ENCODE measurements at regions not wholly inside any gene's neighbourhood (a gene's known extent, or its start where the extent isn't known, plus 50 kb on each side); places are given as distances from the start of the nearest gene placed in this dataset.
"Not testable (repeated sequence)": the region's sequence is repeated elsewhere in the genome, so short reads cannot be mapped to it uniquely, and the experiment has no call there.

GRCh38 chr9:6142799-6143454 lies 72.7 kb upstream of the IL33 start:
- Mint-ChIP-seq H3K4me3 (no peak overlapping the region), H3K36me3 (no peaks in the 10 kb centered on the region), H3K9me3 (no peaks in the 10 kb centered on the region), H3K27me3 (ENCODE audit: insufficient read depth, low read depth) (no peaks in the 10 kb centered on the region), H3K27ac (no peak overlapping the region), H3K4me1 (no peaks in the 10 kb centered on the region)
- Histone ChIP-seq H4K20me1 (ENCODE audit: low read depth) (no peaks in the 10 kb centered on the region), H3K4me2 (no peak overlapping the region), H3K4me3 (no peak overlapping the region), H3F3A (ENCODE audit: low read depth) (no peaks in the 10 kb centered on the region), H3K4me1 (no peaks in the 10 kb centered on the region), H3K27ac (no peak overlapping the region), H3K9ac (no peak overlapping the region), H3K79me2 (ENCODE audit: low read depth) (no peaks in the 10 kb centered on the region), H3K36me3 (no peaks in the 10 kb centered on the region), H3K27me3 (no peaks in the 10 kb centered on the region), H3K9me3 (ENCODE audit: low read depth) (no peaks in the 10 kb centered on the region), H2AFZ (replicated peaks) (no peak overlapping the region)
- TF ChIP-seq EZH2 (IDR thresholded peaks at IDR 0.05) (no peak), CTCF (IDR thresholded peaks at IDR 0.05) (no peak), EZH2phosphoT487 (IDR thresholded peaks at IDR 0.05) (no peak)
- no peak for DNase-seq (ENCODE audit: low spot score)

GRCh38 chr9:6135780-6136179 lies 79.8 kb upstream of the IL33 start:
- H3K36me3 ChIP-seq; H3K4me3 Mint-ChIP-seq; H3K27me3 ChIP-seq; H3K4me1 ChIP-seq; H3K79me2 ChIP-seq (ENCODE audit: low read depth); H3K36me3 Mint-ChIP-seq; H3F3A ChIP-seq (ENCODE audit: low read depth); H4K20me1 ChIP-seq (ENCODE audit: low read depth); H2AFZ ChIP-seq (replicated peaks); H3K27ac ChIP-seq; H3K27me3 Mint-ChIP-seq (ENCODE audit: insufficient read depth, low read depth); H3K27ac Mint-ChIP-seq; H3K4me2 ChIP-seq; H3K9me3 Mint-ChIP-seq; H3K9me3 ChIP-seq (ENCODE audit: low read depth); DNase-seq (ENCODE audit: low spot score); H3K4me3 ChIP-seq; H3K9ac ChIP-seq; H3K4me1 Mint-ChIP-seq: not testable (repeated sequence)

GRCh38 chr9:6134661-6135180 lies 80.9 kb upstream of the IL33 start:
- Histone ChIP-seq H3F3A (ENCODE audit: low read depth) (no peaks in the 10 kb centered on the region), H4K20me1 (ENCODE audit: low read depth) (no peaks in the 10 kb centered on the region), H3K36me3 (no peaks in the 10 kb centered on the region), H3K4me1 (no peaks in the 10 kb centered on the region), H3K79me2 (ENCODE audit: low read depth) (no peaks in the 10 kb centered on the region), H3K4me3 (no peak overlapping the region), H3K27me3 (no peaks in the 10 kb centered on the region), H3K4me2 (no peak overlapping the region), H2AFZ (replicated peaks) (no peak overlapping the region), H3K27ac (no peak overlapping the region), H3K9me3 (ENCODE audit: low read depth) (no peaks in the 10 kb centered on the region), H3K9ac (no peak overlapping the region)
- DNase-seq (ENCODE audit: low spot score) = no peak
- Mint-ChIP-seq H3K9me3 (peaks cover 2% of the 10 kb centered on the region), H3K4me1 (no peaks in the 10 kb centered on the region), H3K27ac (no peak overlapping the region), H3K27me3 (ENCODE audit: insufficient read depth, low read depth) (peaks cover 6% of the 10 kb centered on the region), H3K36me3 (no peaks in the 10 kb centered on the region), H3K4me3 (no peak overlapping the region)
- no peak for TF ChIP-seq CTCF (IDR thresholded peaks at IDR 0.05)
- no peak for TF ChIP-seq EZH2 (IDR thresholded peaks at IDR 0.05)
- TF ChIP-seq EZH2phosphoT487 (IDR thresholded peaks at IDR 0.05) = no peak

GRCh38 chr9:6133346-6134063 lies 82.1 kb upstream of the IL33 start:
- TF ChIP-seq EZH2phosphoT487 (IDR thresholded peaks at IDR 0.05) (no peak), EZH2 (IDR thresholded peaks at IDR 0.05) (no peak), CTCF (IDR thresholded peaks at IDR 0.05) (no peak)
- Mint-ChIP-seq H3K4me1 (no peaks in the 10 kb centered on the region), H3K4me3 (no peak overlapping the region), H3K27ac (no peak overlapping the region), H3K9me3 (peaks cover 2% of the 10 kb centered on the region), H3K27me3 (ENCODE audit: insufficient read depth, low read depth) (peaks cover 6% of the 10 kb centered on the region), H3K36me3 (no peaks in the 10 kb centered on the region)
- Histone ChIP-seq H3K27me3 (no peaks in the 10 kb centered on the region), H3F3A (ENCODE audit: low read depth) (no peaks in the 10 kb centered on the region), H4K20me1 (ENCODE audit: low read depth) (no peaks in the 10 kb centered on the region), H3K4me3 (no peak overlapping the region), H3K4me2 (no peak overlapping the region), H3K4me1 (no peaks in the 10 kb centered on the region), H3K36me3 (no peaks in the 10 kb centered on the region), H3K9ac (no peak overlapping the region), H3K79me2 (ENCODE audit: low read depth) (no peaks in the 10 kb centered on the region), H3K9me3 (ENCODE audit: low read depth) (no peaks in the 10 kb centered on the region), H2AFZ (replicated peaks) (no peak overlapping the region), H3K27ac (no peak overlapping the region)
- no peak for DNase-seq (ENCODE audit: low spot score)
